GM19324 (cell line): ENCODE measurements at regions not wholly inside any gene's neighbourhood (a gene's known extent, or its start where the extent isn't known, plus 50 kb on each side); places are given as distances from the start of the nearest gene placed in this dataset.
"Not testable (repeated sequence)": the region's sequence is repeated elsewhere in the genome, so short reads cannot be mapped to it uniquely, and the experiment has no call there.

Experiments used
- ATAC-seq: cut with Tn5 transposase; IDR thresholded peaks from one replicate; pipeline ENCODE4 v1.9.1; 2021; ENCODE audit warnings: mild to moderate bottlenecking, moderate library complexity; ENCODE audit not compliant: unreplicated experiment, low FRiP score

GRCh38 chr16:9334103-9334502, 242.7 kb downstream of the HAPSTR1 start:
- no peak for ATAC-seq

GRCh38 chr16:9337308-9338032, 246.0 kb downstream of the HAPSTR1 start:
- ATAC-seq, result no peak

- ATAC-seq, result no peak
Measured at GRCh38 chr16:9338068-9338467, 246.6 kb downstream of the HAPSTR1 start.

GRCh38 chr16:9338510-9338909, 247.1 kb downstream of the HAPSTR1 start:
- ATAC-seq, result no peak

GRCh38 chr16:9340526-9341256, 249.2 kb downstream of the HAPSTR1 start:
- ATAC-seq, result no peak

GRCh38 chr16:9343276-9343675, 251.8 kb downstream of the HAPSTR1 start:
- ATAC-seq, result no peak

- ATAC-seq, result no peak
Measured at GRCh38 chr16:9344508-9344907, 253.1 kb downstream of the HAPSTR1 start.

GRCh38 chr16:9345046-9345445, 253.6 kb downstream of the HAPSTR1 start:
- ATAC-seq, result no peak

- ATAC-seq, result no peak
Measured at GRCh38 chr16:9345880-9346279, 254.4 kb downstream of the HAPSTR1 start.

GRCh38 chr16:9348912-9349311, 257.5 kb downstream of the HAPSTR1 start:
- ATAC-seq, result no peak

- not testable (repeated sequence) for ATAC-seq
Measured at GRCh38 chr16:9349373-9349960, 258.0 kb downstream of the HAPSTR1 start.

- not testable (repeated sequence) for ATAC-seq
Measured at GRCh38 chr16:9350119-9350799, 258.8 kb downstream of the HAPSTR1 start.

GRCh38 chr16:9351440-9351839, 260.0 kb downstream of the HAPSTR1 start:
- no peak for ATAC-seq

GRCh38 chr16:9351841-9352434, 260.5 kb downstream of the HAPSTR1 start:
- no peak for ATAC-seq

GRCh38 chr16:9357829-9358228, 266.4 kb downstream of the HAPSTR1 start:
- no peak for ATAC-seq

GRCh38 chr16:9360075-9360474, 268.6 kb downstream of the HAPSTR1 start:
- ATAC-seq, result no peak

GRCh38 chr16:9362050-9362449, 270.6 kb downstream of the HAPSTR1 start:
- no peak for ATAC-seq

- no peak for ATAC-seq
Measured at GRCh38 chr16:9362604-9363003, 271.2 kb downstream of the HAPSTR1 start.

GRCh38 chr16:9363520-9363919, 272.1 kb downstream of the HAPSTR1 start:
- ATAC-seq, result no peak

- ATAC-seq, result no peak
Measured at GRCh38 chr16:9364721-9365369, 273.4 kb downstream of the HAPSTR1 start.
